Keratinocyte (primary cell): ENCODE measurements at regions not wholly inside any gene's neighbourhood (a gene's known extent, or its start where the extent isn't known, plus 50 kb on each side); places are given as distances from the start of the nearest gene placed in this dataset.

Experiments
- DNase-seq: peaks from one replicate; pipeline ENCODE4 v3.0.0-alpha.2; 2011; ENCODE audit warnings: low read depth, missing footprints, low spot score
- FAIRE-seq: peaks from 2 replicates; lab custom pipeline; 2011; peaks lifted over from hg19 to GRCh38; lab: Jason Lieb, UNC
- H2AFZ ChIP-seq: 2 replicates; pipeline ENCODE4 v1.6.0; 2012; ENCODE audit warnings: low read length, control low read depth, inconsistent platforms; ENCODE audit not compliant: control insufficient read depth
- H3K27ac ChIP-seq: 2 replicates; pipeline ENCODE4 v1.5.1; 2011; ENCODE audit warnings: low read length; ENCODE audit not compliant: control insufficient read depth, insufficient read depth
- H3K27me3 ChIP-seq: 3 replicates; pipeline ENCODE4 v1.6.0; 2011; ENCODE audit warnings: low read length; ENCODE audit not compliant: control insufficient read depth, insufficient read depth; ENCODE audit errors: extremely low read depth
- H3K36me3 ChIP-seq, 2 experiments: 2 replicates in 1 of 2; 3 replicates in 1 of 2; pipeline ENCODE4 v1.5.1; 2011; ENCODE audit warnings: low read length in 2 of 2, mild to moderate bottlenecking in 1 of 2; ENCODE audit not compliant: control insufficient read depth in 2 of 2, insufficient read depth in 2 of 2; ENCODE audit errors: extremely low read depth in 1 of 2
- H3K4me1 ChIP-seq: 3 replicates; pipeline ENCODE4 v1.5.1; 2011; ENCODE audit warnings: low read length; ENCODE audit not compliant: control insufficient read depth, insufficient read depth; ENCODE audit errors: extremely low read depth
- H3K4me2 ChIP-seq: 3 replicates; pipeline ENCODE4 v1.6.0; 2011; ENCODE audit warnings: low read depth, low read length; ENCODE audit not compliant: control insufficient read depth, insufficient read depth; ENCODE audit errors: extremely low read depth
- H3K4me3 ChIP-seq, 3 experiments: fragments of 200-600 bp in 1 of 3; sonication (generic) in 1 of 3; 2 replicates in 2 of 3; 3 replicates in 1 of 3; pipeline ENCODE4 v1.5.1; 2011 to 2016; ENCODE audit warnings: low read length in 3 of 3, mild to moderate bottlenecking in 3 of 3, control low read depth in 2 of 3, inconsistent platforms in 1 of 3, low read depth in 1 of 3, mixed read lengths in 1 of 3, mixed run types in 1 of 3, moderate library complexity in 1 of 3; ENCODE audit not compliant: control insufficient read depth in 2 of 3, insufficient read depth in 2 of 3; ENCODE audit errors: extremely low read depth in 1 of 3
- H3K79me2 ChIP-seq: 2 replicates; pipeline ENCODE4 v1.6.0; 2012; ENCODE audit warnings: low read length; ENCODE audit not compliant: control insufficient read depth, insufficient read depth
- H3K9ac ChIP-seq: 3 replicates; pipeline ENCODE4 v1.6.0; 2011; ENCODE audit warnings: low read length; ENCODE audit not compliant: control insufficient read depth, insufficient read depth; ENCODE audit errors: extremely low read depth
- H3K9me1 ChIP-seq: 3 replicates; pipeline ENCODE4 v1.6.0; 2011; ENCODE audit warnings: low read length; ENCODE audit not compliant: control insufficient read depth, insufficient read depth; ENCODE audit errors: extremely low read depth
- H3K9me3 ChIP-seq: 2 replicates; pipeline ENCODE4 v1.5.1; 2012; ENCODE audit warnings: low read depth, low read length; ENCODE audit not compliant: control insufficient read depth
- H4K20me1 ChIP-seq: 3 replicates; pipeline ENCODE4 v1.6.0; 2011; ENCODE audit warnings: low read length; ENCODE audit not compliant: control insufficient read depth, insufficient read depth; ENCODE audit errors: extremely low read depth
- CTCF ChIP-seq, 3 experiments: IDR thresholded peaks in 1 of 3; conservative IDR thresholded peaks in 1 of 3; optimal IDR thresholded peaks in 1 of 3; 2 replicates in 2 of 3; 3 replicates in 1 of 3; pipeline versions ENCODE3 to v1.5.1; 2011; ENCODE audit warnings: low read length in 3 of 3, mild to moderate bottlenecking in 3 of 3, moderate library complexity in 2 of 3, control low read depth in 1 of 3, inconsistent platforms in 1 of 3; ENCODE audit not compliant: insufficient read depth in 2 of 3; ENCODE audit errors: extremely low read depth in 1 of 3
- EZH2 ChIP-seq: IDR thresholded peaks from one replicate; pipeline ENCODE4 v1.6.1; 2012; ENCODE audit warnings: inconsistent platforms, mild to moderate bottlenecking, low read length, moderate library complexity
- dilution Hi-C: fragments of 300-500 bp; cut with MboI; formaldehyde crosslinking; loops from one replicate; pipeline ENCODE4 v1.7.0; 2020; ENCODE audit warnings: low sequenced_read_pairs; ENCODE audit not compliant: extremely low pct_ligation_motif_present

GRCh38 chr15:37810381-37810780, 124.1 kb upstream of the TMCO5A start:
- H3K4me3 ChIP-seq, result no peak overlapping the region
- H3K79me2 ChIP-seq, result no peaks in the 10 kb centered on the region
- no peak for DNase-seq
- no peaks in the 10 kb centered on the region for H3K4me1 ChIP-seq
- no peak overlapping the region for H3K9ac ChIP-seq
- TF ChIP-seq CTCF (optimal IDR thresholded peaks at IDR 0.05 in 1 of 3, IDR thresholded peaks at IDR 0.05 in 1 of 3, conservative IDR thresholded peaks at IDR 0.05 in 1 of 3; ENCODE audit: extremely low read depth in 1 of 3, insufficient read depth in 2 of 3, low read length in 3 of 3) (no peak), EZH2 (no peak)
- no peaks in the 10 kb centered on the region for H3K36me3 ChIP-seq
- no peak overlapping the region for H2AFZ ChIP-seq
- no peak overlapping the region for H3K27ac ChIP-seq
- FAIRE-seq, result no peak
- no peaks in the 10 kb centered on the region for H3K27me3 ChIP-seq
- dilution Hi-C loops, result no loop called here
- no peaks in the 10 kb centered on the region for H3K9me1 ChIP-seq
- no peak overlapping the region for H3K4me2 ChIP-seq
- H3K9me3 ChIP-seq, result no peaks in the 10 kb centered on the region
- H4K20me1 ChIP-seq, result no peaks in the 10 kb centered on the region

GRCh38 chr15:37813306-37813705, 121.1 kb upstream of the TMCO5A start:
- TF ChIP-seq EZH2 (no peak), CTCF (optimal IDR thresholded peaks at IDR 0.05 in 1 of 3, IDR thresholded peaks at IDR 0.05 in 1 of 3, conservative IDR thresholded peaks at IDR 0.05 in 1 of 3; ENCODE audit: extremely low read depth in 1 of 3, insufficient read depth in 2 of 3, low read length in 3 of 3) (no peak)
- no peak for FAIRE-seq
- Histone ChIP-seq H3K79me2 (no peaks in the 10 kb centered on the region), H3K27me3 (no peaks in the 10 kb centered on the region), H3K4me3 (no peak overlapping the region), H3K27ac (no peak overlapping the region), H3K36me3 (no peaks in the 10 kb centered on the region), H3K4me1 (no peaks in the 10 kb centered on the region), H3K4me2 (no peak overlapping the region), H4K20me1 (no peaks in the 10 kb centered on the region), H3K9me1 (no peaks in the 10 kb centered on the region), H3K9me3 (no peaks in the 10 kb centered on the region), H3K9ac (no peak overlapping the region), H2AFZ (no peak overlapping the region)
- DNase-seq, result no peak
- dilution Hi-C loops, result no loop called here
